ENCODE measurements at regions not wholly inside any gene's neighbourhood (a gene's known extent, or its start where the extent isn't known, plus 50 kb on each side); places are given as distances from the start of the nearest gene placed in this dataset.
"Not testable (repeated sequence)": the region's sequence is repeated elsewhere in the genome, so short reads cannot be mapped to it uniquely, and the experiment has no call there.

DNA sequence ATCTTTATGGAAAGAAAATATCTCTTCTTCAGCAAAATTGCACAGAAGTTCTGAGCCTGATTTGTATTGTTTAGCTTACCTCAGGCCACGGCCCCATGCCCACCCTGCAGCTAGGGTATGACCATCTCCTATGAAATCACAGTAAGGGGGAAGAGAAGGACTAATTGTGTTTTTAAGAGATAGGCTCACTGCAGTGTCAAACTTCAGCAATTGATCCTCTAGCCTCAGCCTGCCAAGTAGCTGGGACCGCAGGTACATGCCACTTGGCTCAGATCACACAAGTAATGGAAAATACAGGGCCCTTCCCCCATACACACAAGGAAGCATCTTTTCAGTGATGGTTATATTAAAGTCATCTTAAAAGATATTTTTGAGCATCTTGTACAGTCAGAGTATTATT, 60.0 kb downstream of the DMAC1 start:
- DNase-seq (ENCODE audit: low spot score), result no peak
- H3K27ac ChIP-seq, result no peak overlapping the region
- H3K27me3 ChIP-seq, result no peaks in the 10 kb centered on the region
- no peaks in the 10 kb centered on the region for H3K36me3 ChIP-seq
- TF ChIP-seq, protein P1, sequence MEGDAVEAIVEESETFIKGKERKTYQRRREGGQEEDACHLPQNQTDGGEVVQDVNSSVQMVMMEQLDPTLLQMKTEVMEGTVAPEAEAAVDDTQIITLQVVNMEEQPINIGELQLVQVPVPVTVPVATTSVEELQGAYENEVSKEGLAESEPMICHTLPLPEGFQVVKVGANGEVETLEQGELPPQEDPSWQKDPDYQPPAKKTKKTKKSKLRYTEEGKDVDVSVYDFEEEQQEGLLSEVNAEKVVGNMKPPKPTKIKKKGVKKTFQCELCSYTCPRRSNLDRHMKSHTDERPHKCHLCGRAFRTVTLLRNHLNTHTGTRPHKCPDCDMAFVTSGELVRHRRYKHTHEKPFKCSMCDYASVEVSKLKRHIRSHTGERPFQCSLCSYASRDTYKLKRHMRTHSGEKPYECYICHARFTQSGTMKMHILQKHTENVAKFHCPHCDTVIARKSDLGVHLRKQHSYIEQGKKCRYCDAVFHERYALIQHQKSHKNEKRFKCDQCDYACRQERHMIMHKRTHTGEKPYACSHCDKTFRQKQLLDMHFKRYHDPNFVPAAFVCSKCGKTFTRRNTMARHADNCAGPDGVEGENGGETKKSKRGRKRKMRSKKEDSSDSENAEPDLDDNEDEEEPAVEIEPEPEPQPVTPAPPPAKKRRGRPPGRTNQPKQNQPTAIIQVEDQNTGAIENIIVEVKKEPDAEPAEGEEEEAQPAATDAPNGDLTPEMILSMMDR (IDR thresholded peaks at IDR 0.05), result no peak
- no peak overlapping the region for H3K4me3 ChIP-seq
- H3K9me3 ChIP-seq, result no peaks in the 10 kb centered on the region
- no peaks in the 10 kb centered on the region for H3K4me1 ChIP-seq

DNA sequence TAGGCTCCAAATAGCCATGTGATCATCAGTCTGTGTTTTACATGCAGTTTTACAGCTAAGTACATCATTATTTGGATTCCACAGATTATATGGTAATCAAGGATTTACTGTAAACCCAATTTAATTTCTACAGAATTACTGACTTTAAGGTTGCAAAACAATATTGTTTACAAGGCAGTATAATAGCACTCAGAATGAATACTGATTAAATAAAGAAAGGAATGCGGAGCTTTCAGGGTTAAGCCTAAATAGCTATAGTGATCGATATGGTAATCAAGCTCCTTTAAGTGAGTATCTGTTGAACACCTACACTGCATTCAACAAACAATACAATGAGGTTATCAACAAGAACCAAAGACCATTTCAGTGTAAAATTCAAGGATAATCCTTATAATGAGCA, 64.3 kb downstream of the DMAC1 start:
- no peak for DNase-seq (ENCODE audit: low spot score)
- no peaks in the 10 kb centered on the region for H3K36me3 ChIP-seq
- H3K4me1 ChIP-seq, result no peaks in the 10 kb centered on the region
- TF ChIP-seq, protein P1 (IDR thresholded peaks at IDR 0.05), result no peak
- no peaks in the 10 kb centered on the region for H3K27me3 ChIP-seq
- no peak overlapping the region for H3K27ac ChIP-seq
- no peak overlapping the region for H3K4me3 ChIP-seq
- no peaks in the 10 kb centered on the region for H3K9me3 ChIP-seq

DNA sequence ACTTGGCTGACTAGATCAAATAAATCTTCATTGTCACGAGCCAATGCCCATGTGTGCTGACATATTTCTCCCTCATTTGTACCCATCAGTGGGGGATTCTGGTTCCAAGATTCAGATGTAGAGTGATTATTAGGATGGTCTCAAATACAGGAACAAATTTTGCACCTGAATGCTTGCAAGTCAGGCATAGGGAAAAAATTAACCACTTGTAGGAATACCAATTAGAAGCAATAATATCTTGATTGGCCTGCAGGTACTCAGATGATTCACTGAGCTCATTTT, 69.5 kb downstream of the DMAC1 start:
- no peaks in the 10 kb centered on the region for H3K4me1 ChIP-seq
- no peak overlapping the region for H3K27ac ChIP-seq
- no peak overlapping the region for H3K4me3 ChIP-seq
- H3K27me3 ChIP-seq, result no peaks in the 10 kb centered on the region
- H3K9me3 ChIP-seq, result no peaks in the 10 kb centered on the region
- H3K36me3 ChIP-seq, result no peaks in the 10 kb centered on the region
- TF ChIP-seq, protein P1 (IDR thresholded peaks at IDR 0.05), result no peak
- DNase-seq (ENCODE audit: low spot score), result no peak

DNA sequence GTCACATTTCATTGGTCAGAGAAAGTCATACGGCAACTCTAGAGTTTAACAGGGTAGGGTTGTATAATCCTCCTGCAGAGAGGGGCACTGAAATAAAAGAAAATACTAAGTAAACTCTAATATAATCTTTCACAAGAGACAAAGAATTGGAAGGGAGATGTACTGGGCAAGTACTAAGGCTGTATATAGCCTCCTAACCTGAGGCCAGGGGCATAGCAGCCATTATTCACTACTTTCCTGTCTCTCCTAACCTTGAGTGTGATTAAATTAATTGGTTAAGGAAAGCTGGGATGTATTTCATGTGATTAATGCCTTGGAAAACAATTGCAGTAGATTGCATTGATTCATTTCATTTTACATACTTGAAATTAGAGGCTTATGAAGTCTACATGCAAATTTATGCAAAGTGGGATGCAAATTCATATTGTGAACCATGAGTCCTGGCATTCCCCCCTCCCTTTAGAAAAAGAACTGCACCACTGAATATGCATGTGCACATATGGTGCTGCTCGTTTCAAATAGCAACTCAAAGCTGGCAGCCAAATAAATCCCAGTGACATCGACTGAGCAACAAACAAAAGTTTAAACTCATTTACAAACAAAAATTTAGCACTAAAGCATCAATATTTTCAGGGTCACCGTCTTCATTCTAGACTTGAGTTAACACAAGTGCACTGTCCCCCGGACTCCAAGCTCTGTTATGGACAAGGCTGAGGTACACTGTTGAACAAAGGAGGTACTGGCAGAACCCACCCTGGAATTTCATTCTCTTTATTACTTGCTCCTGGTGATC, 70.0 kb downstream of the DMAC1 start:
- Histone ChIP-seq H3K4me1 (no peaks in the 10 kb centered on the region), H3K27me3 (no peaks in the 10 kb centered on the region), H3K27ac (no peak overlapping the region), H3K4me3 (no peak overlapping the region), H3K9me3 (no peaks in the 10 kb centered on the region), H3K36me3 (no peaks in the 10 kb centered on the region)
- TF ChIP-seq, protein P1 (IDR thresholded peaks at IDR 0.05), result no peak
- no peak for DNase-seq (ENCODE audit: low spot score)

DNA sequence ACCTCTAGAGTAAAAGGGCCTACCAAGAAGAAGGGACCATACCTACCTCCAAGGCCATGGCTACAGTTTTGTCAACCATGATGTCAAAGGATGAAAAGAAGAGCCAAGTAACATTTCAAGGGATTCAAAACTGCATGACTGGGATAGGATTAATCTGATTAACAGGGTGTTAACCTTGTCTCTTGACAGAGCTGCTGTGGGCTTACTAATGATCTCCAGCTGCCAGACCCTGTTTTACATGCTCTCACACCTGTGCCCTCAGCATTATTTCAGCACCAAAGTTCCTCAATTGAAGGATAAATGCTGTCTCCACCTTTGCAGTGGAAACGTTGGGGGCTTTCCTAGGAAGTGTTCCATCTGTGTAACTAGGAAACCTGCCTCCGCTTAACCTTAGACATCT, 78.3 kb downstream of the DMAC1 start:
- no peaks in the 10 kb centered on the region for H3K36me3 ChIP-seq
- no peaks in the 10 kb centered on the region for H3K27me3 ChIP-seq
- no peak overlapping the region for H3K4me3 ChIP-seq
- no peaks in the 10 kb centered on the region for H3K9me3 ChIP-seq
- H3K27ac ChIP-seq, result no peak overlapping the region
- DNase-seq (ENCODE audit: low spot score), result no peak
- H3K4me1 ChIP-seq, result no peaks in the 10 kb centered on the region
- TF ChIP-seq, protein P1 (IDR thresholded peaks at IDR 0.05), result no peak

DNA sequence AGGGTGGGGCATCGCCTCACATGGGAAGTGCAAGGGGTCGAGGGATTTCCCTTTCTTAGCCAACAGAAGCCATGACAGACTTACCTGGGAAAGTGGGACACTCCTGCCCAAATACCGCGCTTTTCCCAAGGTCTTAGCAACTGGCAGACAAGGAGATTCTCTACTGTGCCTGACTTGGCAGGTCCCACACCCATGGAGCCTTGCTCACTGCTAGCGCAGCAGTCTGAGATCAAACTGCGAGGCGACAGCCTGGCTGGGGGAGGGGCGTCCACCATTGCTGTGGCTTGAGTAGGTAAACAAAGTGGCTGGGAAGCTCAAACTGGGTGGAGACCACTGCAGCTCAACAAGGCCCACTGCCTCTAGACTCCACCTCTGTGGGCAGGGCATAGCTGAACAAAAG, 86.5 kb downstream of the DMAC1 start:
- H3K4me3 ChIP-seq; H3K36me3 ChIP-seq; H3K27ac ChIP-seq; DNase-seq (ENCODE audit: low spot score); H3K9me3 ChIP-seq; H3K4me1 ChIP-seq; H3K27me3 ChIP-seq: not testable (repeated sequence)
